K562 (cell line): ENCODE measurements at regions not wholly inside any gene's neighbourhood (a gene's known extent, or its start where the extent isn't known, plus 50 kb on each side); places are given as distances from the start of the nearest gene placed in this dataset.
A peak's percentile ranks its signal among the peaks of the same experiment; 100 is the strongest.

Experiments used
- ATAC-seq: fragments of 200-7000 bp; cut with Tn5 transposase; 3 replicates; pipeline ENCODE4 v1.9.1; 2020; ENCODE audit warnings: moderate library complexity
- BruUV-seq: library from RNA; stranded (reverse); fragments of 400-500 nt; replicated peaks from 2 replicates; lab custom pipeline; 2021; lab: Mats Ljungman, UMichigan
- CTCF ChIA-PET: fragments of 300-600 bp; formaldehyde crosslinking; extraction: SDS; loops from one replicate; lab custom pipeline; 2021; ENCODE audit warnings: low intra/inter-chr PET ratio; lab: Yijun Ruan, JAX
- POLR2A ChIA-PET: fragments of 300-600, 350-650 bp; sonication (Branson Sonifier 250); formaldehyde crosslinking; extraction: SDS; loops from one replicate; lab custom pipeline; 2021; ENCODE audit warnings: antibody characterized with exemption, inconsistent platforms; lab: Yijun Ruan, JAX
- DNase-seq, 4 experiments: peaks; one replicate each; pipeline versions ENCODE4 v3.0.0 to v3.0.0-alpha.2; 2011 to 2018; ENCODE audit warnings: low spot score in 3 of 4, mixed read lengths in 3 of 4; ENCODE audit errors: extremely low read depth in 1 of 4
- FAIRE-seq: peaks from 2 replicates; lab custom pipeline; 2011; peaks lifted over from hg19 to GRCh38; lab: Jason Lieb, UNC
- H2AFZ ChIP-seq: 2 replicates; pipeline ENCODE4 v1.6.0; 2011; ENCODE audit warnings: low read depth, low read length, control low read depth, inconsistent platforms
- H3K27ac ChIP-seq: fragments of 200-600 bp; 3 replicates; pipeline ENCODE4 v1.8.0; 2011; ENCODE audit warnings: low read depth, mild to moderate bottlenecking, control low read depth, inconsistent platforms, low read length, moderate library complexity, mixed read lengths; ENCODE audit errors: extremely low read depth
- H3K27me3 ChIP-seq, 2 experiments: fragments of 300-600 bp in 1 of 2; 2 replicates in 1 of 2; 3 replicates in 1 of 2; pipeline versions ENCODE4 v1.6.0 to v1.8.0; 2011; ENCODE audit warnings: inconsistent platforms in 2 of 2, low read length in 2 of 2, mild to moderate bottlenecking in 1 of 2, mixed read lengths in 1 of 2, moderate library complexity in 1 of 2; ENCODE audit not compliant: control insufficient read depth in 2 of 2, insufficient read depth in 2 of 2
- H3K36me3 ChIP-seq: fragments of 300-600 bp; 3 replicates; pipeline ENCODE4 v1.8.0; 2011; ENCODE audit warnings: mild to moderate bottlenecking, low read length, inconsistent platforms; ENCODE audit not compliant: control insufficient read depth, insufficient read depth
- H3K4me1 ChIP-seq, 2 experiments: fragments of 200-600 bp in 1 of 2; replicated peaks in 1 of 2; 2 replicates in 1 of 2; 3 replicates in 1 of 2; pipeline versions ENCODE4 v1.5.1 to v1.8.0; 2011; ENCODE audit warnings: inconsistent platforms in 2 of 2, low read length in 2 of 2, mild to moderate bottlenecking in 1 of 2, mixed read lengths in 1 of 2, moderate library complexity in 1 of 2; ENCODE audit not compliant: control insufficient read depth in 2 of 2, insufficient read depth in 2 of 2
- H3K4me2 ChIP-seq: 2 replicates; pipeline ENCODE4 v1.6.1; 2011; ENCODE audit warnings: low read length, control low read depth, inconsistent platforms, mixed read lengths; ENCODE audit not compliant: insufficient read depth
- H3K4me3 ChIP-seq: fragments of 200-600 bp; sonication (generic), shearing (Covaris generic); 2 replicates; pipeline ENCODE4 v1.5.1; 2016; ENCODE audit warnings: control low read depth, inconsistent platforms
- H3K79me2 ChIP-seq: fragments of 200-600 bp; 3 replicates; pipeline ENCODE4 v1.8.0; 2011; ENCODE audit warnings: low read length, inconsistent platforms; ENCODE audit not compliant: control insufficient read depth, insufficient read depth
- H3K9ac ChIP-seq, 2 experiments: 2 replicates each; pipeline versions ENCODE4 v1.6.0 to v1.6.1; 2011; ENCODE audit warnings: low read depth in 2 of 2, low read length in 2 of 2, control low read depth in 1 of 2, inconsistent platforms in 1 of 2, mild to moderate bottlenecking in 1 of 2, mixed read lengths in 1 of 2; ENCODE audit not compliant: insufficient read depth in 1 of 2
- H3K9me1 ChIP-seq: one replicate; pipeline ENCODE4 v1.6.0; 2011; ENCODE audit warnings: inconsistent platforms, mild to moderate bottlenecking, low read length, moderate library complexity; ENCODE audit not compliant: control insufficient read depth, insufficient read depth
- H3K9me3 ChIP-seq: replicated peaks from 2 replicates; pipeline ENCODE4 v1.5.1; 2011; ENCODE audit warnings: low read depth, low read length, inconsistent platforms; ENCODE audit not compliant: control insufficient read depth, insufficient read depth
- H4K20me1 ChIP-seq: replicated peaks from 2 replicates; pipeline ENCODE4 v1.6.1; 2011; ENCODE audit warnings: low read length, inconsistent platforms, mixed read lengths; ENCODE audit not compliant: control insufficient read depth, insufficient read depth
- CC2D1A ChIP-seq: fragments of 450-650 bp; IDR thresholded peaks from 2 replicates; pipeline ENCODE4 v1.6.1; 2017; ENCODE audit warnings: mild to moderate bottlenecking
- JUN ChIP-seq, 2 experiments: sonication (generic) in 1 of 2; formaldehyde crosslinking in 1 of 2; IDR thresholded peaks; 2 replicates each; pipeline versions ENCODE4 v1.6.1 to v1.8.0; 2012 to 2022; ENCODE audit warnings: borderline replicate concordance in 2 of 2, mild to moderate bottlenecking in 2 of 2, improper control_type of control experiment in 1 of 2, low read depth in 1 of 2, low read length in 1 of 2, missing genetic modification reagents in 1 of 2
- PTBP1 ChIP-seq: fragments of 200-400 bp; formaldehyde crosslinking; IDR thresholded peaks from 2 replicates; pipeline ENCODE4 v1.6.1; 2017; ENCODE audit warnings: low read depth, low read length
- ZFP91 ChIP-seq: sonication (generic); formaldehyde crosslinking; IDR thresholded peaks from 2 replicates; pipeline ENCODE4 v1.8.0; 2022; ENCODE audit warnings: mild to moderate bottlenecking, missing genetic modification reagents
- ZNF146 ChIP-seq: IDR thresholded peaks from one replicate; pipeline ENCODE4 v1.6.1; 2018; ENCODE audit warnings: missing compliant biosample characterization; ENCODE audit not compliant: unreplicated experiment
- ZNF507 ChIP-seq: conservative IDR thresholded peaks from 2 replicates; pipeline ENCODE4 v1.6.1; 2017; ENCODE audit warnings: missing genetic modification characterization, missing compliant biosample characterization
- in situ Hi-C: fragments of 300-500 bp; cut with MboI; formaldehyde crosslinking; loops from 4 replicates; pipeline ENCODE4 v1.15.0; 2018; ENCODE audit warnings: inconsistent platforms, mixed read lengths
- intact Hi-C: fragments of 100-400 bp; cut with micrococcal nuclease; formaldehyde crosslinking; loops from 2 replicates; pipeline ENCODE4 v1.14.2; 2022
- TF ChIP-seq, protein P1 (sequence below): sonication (generic); formaldehyde crosslinking; IDR thresholded peaks from 2 replicates; pipeline ENCODE4 v1.8.0; 2022; ENCODE audit warnings: mild to moderate bottlenecking, missing genetic modification reagents
- TF ChIP-seq, protein P2 (sequence below): fragments of 250-450 bp; sonication (Bioruptor Pico); IDR thresholded peaks from 2 replicates; pipeline ENCODE4 v1.4.0; 2020; ENCODE audit warnings: mild to moderate bottlenecking
- TF ChIP-seq, protein P3 (sequence below): fragments of 250-450 bp; sonication (Bioruptor Pico); IDR thresholded peaks from 2 replicates; pipeline ENCODE4 v1.5.1; 2021; ENCODE audit warnings: mild to moderate bottlenecking

- TF ChIP-seq ZFP91 (CRISPR knock-in tag) (no peak), CC2D1A (no peak), PTBP1 (no peak)
- TF ChIP-seq, protein P1, sequence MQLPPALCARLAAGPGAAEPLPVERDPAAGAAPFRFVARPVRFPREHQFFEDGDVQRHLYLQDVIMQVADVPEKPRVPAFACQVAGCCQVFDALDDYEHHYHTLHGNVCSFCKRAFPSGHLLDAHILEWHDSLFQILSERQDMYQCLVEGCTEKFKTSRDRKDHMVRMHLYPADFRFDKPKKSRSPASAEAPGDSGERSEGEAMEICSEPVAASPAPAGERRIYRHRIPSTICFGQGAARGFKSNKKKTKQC = no peak
- TF ChIP-seq, protein P2, sequence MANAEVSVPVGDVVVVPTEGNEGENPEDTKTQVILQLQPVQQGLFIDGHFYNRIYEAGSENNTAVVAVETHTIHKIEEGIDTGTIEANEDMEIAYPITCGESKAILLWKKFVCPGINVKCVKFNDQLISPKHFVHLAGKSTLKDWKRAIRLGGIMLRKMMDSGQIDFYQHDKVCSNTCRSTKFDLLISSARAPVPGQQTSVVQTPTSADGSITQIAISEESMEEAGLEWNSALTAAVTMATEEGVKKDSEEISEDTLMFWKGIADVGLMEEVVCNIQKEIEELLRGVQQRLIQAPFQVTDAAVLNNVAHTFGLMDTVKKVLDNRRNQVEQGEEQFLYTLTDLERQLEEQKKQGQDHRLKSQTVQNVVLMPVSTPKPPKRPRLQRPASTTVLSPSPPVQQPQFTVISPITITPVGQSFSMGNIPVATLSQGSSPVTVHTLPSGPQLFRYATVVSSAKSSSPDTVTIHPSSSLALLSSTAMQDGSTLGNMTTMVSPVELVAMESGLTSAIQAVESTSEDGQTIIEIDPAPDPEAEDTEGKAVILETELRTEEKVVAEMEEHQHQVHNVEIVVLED (CRISPR knock-in tag) = no peak
- TF ChIP-seq, all 486 proteins: peak for 0
Observed at GRCh38 chr18:27688581-27688980, 488.3 kb downstream of the CDH2 start (continued).

GRCh38 chr18:27687351-27687979, 489.5 kb downstream of the CDH2 start:
- in situ Hi-C loops = no loop called here
- Histone ChIP-seq H3K9me1 (no peaks in the 10 kb centered on the region), H3K9ac (no peak overlapping the region), H3K36me3 (no peaks in the 10 kb centered on the region), H2AFZ (no peak overlapping the region), H3K4me1 (no peaks in the 10 kb centered on the region), H3K9me3 (no peaks in the 10 kb centered on the region), H3K27ac (no peak overlapping the region), H3K4me3 (no peak overlapping the region), H3K27me3 (no peaks in the 10 kb centered on the region), H4K20me1 (no peaks in the 10 kb centered on the region), H3K4me2 (no peak overlapping the region), H3K79me2 (no peaks in the 10 kb centered on the region)
- ATAC-seq = no peak
- no peak for TF ChIP-seq ZNF146 (CRISPR knock-in tag)
- TF ChIP-seq ZNF507 (tag) = 0 out of 2 replicates have a peak, but pooled peaks have one; percentile 16
- TF ChIP-seq, protein P3, sequence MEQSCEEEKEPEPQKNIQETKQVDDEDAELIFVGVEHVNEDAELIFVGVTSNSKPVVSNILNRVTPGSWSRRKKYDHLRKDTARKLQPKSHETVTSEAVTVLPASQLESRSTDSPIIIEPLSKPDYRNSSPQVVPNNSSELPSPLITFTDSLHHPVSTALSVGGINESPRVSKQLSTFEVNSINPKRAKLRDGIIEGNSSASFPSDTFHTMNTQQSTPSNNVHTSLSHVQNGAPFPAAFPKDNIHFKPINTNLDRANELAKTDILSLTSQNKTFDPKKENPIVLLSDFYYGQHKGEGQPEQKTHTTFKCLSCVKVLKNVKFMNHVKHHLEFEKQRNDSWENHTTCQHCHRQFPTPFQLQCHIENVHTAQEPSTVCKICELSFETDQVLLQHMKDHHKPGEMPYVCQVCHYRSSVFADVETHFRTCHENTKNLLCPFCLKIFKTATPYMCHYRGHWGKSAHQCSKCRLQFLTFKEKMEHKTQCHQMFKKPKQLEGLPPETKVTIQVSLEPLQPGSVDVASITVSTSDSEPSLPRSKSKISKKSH = no peak
- TF ChIP-seq JUN (IDR thresholded peaks at IDR 0.05; ENCODE audit: borderline replicate concordance, low read depth, low read length) = no peak
- TF ChIP-seq JUN (CRISPR knock-in tag; IDR thresholded peaks at IDR 0.05; ENCODE audit: borderline replicate concordance) = no peak
- no peak for FAIRE-seq
- intact Hi-C loops = no loop called here
- BruUV-seq = no TSS peak
- DNase-seq = no peak
- CTCF ChIA-PET = no interaction called here
- POLR2A ChIA-PET = no interaction called here
